IMR-90 (cell line): ENCODE measurements at regions not wholly inside any gene's neighbourhood (a gene's known extent, or its start where the extent isn't known, plus 50 kb on each side); places are given as distances from the start of the nearest gene placed in this dataset.

ENCODE experiments used
- ATAC-seq: fragments of 200-7000 bp; cut with Tn5 transposase; 2 replicates; pipeline ENCODE4 v1.9.1; 2020; ENCODE audit warnings: low read depth, mild to moderate bottlenecking, moderate library complexity
- BruUV-seq: library from RNA; stranded (reverse); fragments of 400-500 nt; replicated peaks from 2 replicates; lab custom pipeline; 2021; lab: Mats Ljungman, UMichigan
- CTCF ChIA-PET: fragments of 300-600 bp; formaldehyde crosslinking; extraction: SDS; loops from one replicate; lab custom pipeline; 2021; ENCODE audit warnings: antibody characterized with exemption; lab: Yijun Ruan, JAX
- POLR2A ChIA-PET: fragments of 300-600 bp; sonication (Branson Sonifier 250); formaldehyde crosslinking; loops from one replicate; lab custom pipeline; 2022; ENCODE audit warnings: antibody characterized with exemption; ENCODE audit not compliant: unreplicated experiment; lab: Charles Lee
- DNase-seq: peaks from one replicate; pipeline ENCODE4 v3.0.0; 2013
- H2AFZ ChIP-seq: replicated peaks from 2 replicates; pipeline ENCODE3; 2013; ENCODE audit warnings: low read length, mild to moderate bottlenecking; ENCODE audit not compliant: poor library complexity
- H2AK5ac ChIP-seq: 2 replicates; pipeline ENCODE4 v1.6.1; 2013; ENCODE audit warnings: low read depth, low read length, inconsistent platforms
- H2AK9ac ChIP-seq: replicated peaks from 2 replicates; pipeline ENCODE3; 2013; ENCODE audit warnings: mild to moderate bottlenecking, low read depth, low read length, moderate library complexity; ENCODE audit not compliant: poor library complexity
- H2BK120ac ChIP-seq: 2 replicates; pipeline ENCODE4 v1.6.1; 2013; ENCODE audit warnings: low read depth, low read length, inconsistent platforms
- H2BK15ac ChIP-seq: 3 replicates; pipeline ENCODE4 v1.6.1; 2013; ENCODE audit warnings: low read depth, low read length, inconsistent platforms
- H2BK20ac ChIP-seq: 2 replicates; pipeline ENCODE4 v1.6.1; 2013; ENCODE audit warnings: low read depth, mild to moderate bottlenecking, inconsistent platforms, low read length, moderate library complexity
- H2BK5ac ChIP-seq: 2 replicates; pipeline ENCODE4 v1.6.1; 2013; ENCODE audit warnings: mild to moderate bottlenecking, low read depth, low read length, inconsistent platforms; ENCODE audit not compliant: poor library complexity, severe bottlenecking
- H3K14ac ChIP-seq: replicated peaks from 2 replicates; pipeline ENCODE4 v1.6.1; 2013; ENCODE audit warnings: low read depth, low read length, inconsistent platforms
- H3K18ac ChIP-seq: 2 replicates; pipeline ENCODE4 v1.6.1; 2013; ENCODE audit warnings: low read depth, low read length, control low read depth
- H3K23ac ChIP-seq: 2 replicates; pipeline ENCODE4 v1.6.1; 2013; ENCODE audit warnings: low read depth, low read length, inconsistent platforms
- H3K27ac ChIP-seq: 2 replicates; pipeline ENCODE4 v1.5.1; 2013; ENCODE audit warnings: mild to moderate bottlenecking, control low read depth, low read length; ENCODE audit not compliant: insufficient read depth
- H3K27me3 ChIP-seq: 2 replicates; pipeline ENCODE4 v1.6.1; 2013; ENCODE audit warnings: low read length; ENCODE audit not compliant: control insufficient read depth, insufficient read depth
- H3K36me3 ChIP-seq: 2 replicates; pipeline ENCODE4 v1.6.1; 2013; ENCODE audit warnings: low read length, mixed read lengths; ENCODE audit not compliant: control insufficient read depth, insufficient read depth
- H3K4ac ChIP-seq: 2 replicates; pipeline ENCODE4 v1.6.1; 2013; ENCODE audit warnings: low read depth, low read length, inconsistent platforms
- H3K4me1 ChIP-seq: 2 replicates; pipeline ENCODE4 v1.6.1; 2013; ENCODE audit warnings: low read length, mixed read lengths; ENCODE audit not compliant: control insufficient read depth, insufficient read depth
- H3K4me2 ChIP-seq: 2 replicates; pipeline ENCODE4 v1.6.1; 2013; ENCODE audit warnings: low read depth, mild to moderate bottlenecking, control low read depth, low read length, moderate library complexity
- H3K4me3 ChIP-seq: 2 replicates; pipeline ENCODE4 v1.5.1; 2013; ENCODE audit warnings: low read depth, mild to moderate bottlenecking, control low read depth, low read length, moderate library complexity; ENCODE audit not compliant: insufficient read depth
- H3K56ac ChIP-seq: 2 replicates; pipeline ENCODE4 v1.6.1; 2013; ENCODE audit warnings: low read length, inconsistent platforms; ENCODE audit not compliant: insufficient read depth; ENCODE audit errors: extremely low read depth
- H3K79me1 ChIP-seq, 2 experiments: 2 replicates each; pipeline ENCODE4 v1.6.1; 2013; ENCODE audit warnings: low read length in 2 of 2, inconsistent platforms in 1 of 2, low read depth in 1 of 2
- H3K9ac ChIP-seq: 2 replicates; pipeline ENCODE4 v1.6.1; 2013; ENCODE audit warnings: low read depth, low read length, control low read depth
- H3K9me1 ChIP-seq: 2 replicates; pipeline ENCODE4 v1.6.1; 2013; ENCODE audit warnings: low read length, inconsistent platforms; ENCODE audit not compliant: insufficient read depth
- H3K9me3 ChIP-seq: 2 replicates; pipeline ENCODE4 v1.6.1; 2013; ENCODE audit warnings: low read length; ENCODE audit not compliant: control insufficient read depth, insufficient read depth
- H4K20me1 ChIP-seq: 2 replicates; pipeline ENCODE4 v1.6.1; 2013; ENCODE audit warnings: low read length, inconsistent platforms; ENCODE audit not compliant: insufficient read depth
- H4K5ac ChIP-seq: 2 replicates; pipeline ENCODE4 v1.6.1; 2013; ENCODE audit warnings: mild to moderate bottlenecking, low read depth, low read length, control low read depth
- H4K8ac ChIP-seq, 2 experiments: 2 replicates each; pipeline ENCODE4 v1.6.1; 2013; ENCODE audit warnings: low read depth in 2 of 2, low read length in 2 of 2, control low read depth in 1 of 2, inconsistent platforms in 1 of 2
- H4K91ac ChIP-seq: 2 replicates; pipeline ENCODE4 v1.6.1; 2013; ENCODE audit warnings: low read depth, low read length, inconsistent platforms; ENCODE audit not compliant: insufficient read depth
- BHLHE40 ChIP-seq: fragments of 150-350 bp; IDR thresholded peaks from 2 replicates; pipeline ENCODE4 v1.6.1; 2016; ENCODE audit warnings: mild to moderate bottlenecking, low read depth, low read length
- CHD1 ChIP-seq: IDR thresholded peaks from 2 replicates; pipeline ENCODE4 v1.6.1; 2012; ENCODE audit warnings: low read depth, low read length, improper control_type of control experiment
- FOS ChIP-seq: fragments of 150-350 bp; IDR thresholded peaks from 2 replicates; pipeline ENCODE4 v1.6.1; 2016; ENCODE audit warnings: low read depth, low read length
- MAFK ChIP-seq: IDR thresholded peaks from 2 replicates; pipeline ENCODE4 v1.6.1; 2012; ENCODE audit warnings: low read depth, low read length, improper control_type of control experiment
- MAZ ChIP-seq: IDR thresholded peaks from 2 replicates; pipeline ENCODE4 v1.6.1; 2012; ENCODE audit warnings: low read depth, mild to moderate bottlenecking, low read length, improper control_type of control experiment, moderate library complexity, borderline replicate concordance
- MXI1 ChIP-seq: IDR thresholded peaks from 2 replicates; pipeline ENCODE4 v1.6.1; 2012; ENCODE audit warnings: low read depth, mild to moderate bottlenecking, low read length, moderate library complexity, borderline replicate concordance
- NFE2L2 ChIP-seq: fragments of 150-350 bp; IDR thresholded peaks from 2 replicates; pipeline ENCODE4 v1.6.1; 2016; ENCODE audit warnings: low read depth, mild to moderate bottlenecking, low read length
- RFX5 ChIP-seq: IDR thresholded peaks from 2 replicates; pipeline ENCODE4 v1.8.0; 2012; ENCODE audit warnings: low read depth, mild to moderate bottlenecking, low read length, moderate library complexity
- WGBS, 2 experiments: methylation state at CpG; one replicate each; pipeline versions ENCODE4 v1.1.5 to v1.1.7; 2013; ENCODE audit warnings: missing lambda C conversion rate in 2 of 2; ENCODE audit not compliant: insufficient read length in 1 of 2; ENCODE audit errors: extremely low coverage in 2 of 2; 5-methylcytosine and 5-hydroxymethylcytosine counted together
- dilution Hi-C: fragments of 300-500 bp; cut with HindIII; formaldehyde crosslinking; loops from one replicate; pipeline ENCODE4 v1.14.3; 2018; ENCODE audit warnings: low sequenced_read_pairs; ENCODE audit not compliant: unreplicated experiment
- in situ Hi-C: fragments of 300-500 bp; cut with MboI; formaldehyde crosslinking; loops from 3 replicates; pipeline ENCODE4 v1.14.3; 2019; ENCODE audit warnings: low sequenced_read_pairs, inconsistent platforms, mixed read lengths
- intact Hi-C: fragments of 100-400 bp; cut with micrococcal nuclease; formaldehyde crosslinking; loops from 2 replicates; pipeline ENCODE4 v1.10.0; 2022

- WGBS, 2 experiments, result no CpG with 5 or more reads among the region's 2 CpGs
- ChIA-PET CTCF (interaction anchor here (0.8 kb wide), 1 partner anchor 315 kb away, joined by 4 read pairs; no protein-coding TSS in a partner anchor), POLR2A (no interaction called here)
- no peak for TF ChIP-seq FOS
- no peak for TF ChIP-seq MXI1
- TF ChIP-seq MAZ, result no peak
- no peak for TF ChIP-seq MAFK
- TF ChIP-seq RFX5, result no peak
- TF ChIP-seq BHLHE40, result no peak
- TF ChIP-seq NFE2L2, result no peak
- no peak for TF ChIP-seq CHD1
- no peak overlapping the region for H3K4ac ChIP-seq
- BruUV-seq, result no TSS peak
- in situ Hi-C loops (no loop called here), intact Hi-C loops (no loop called here), dilution Hi-C loops (no loop called here)
- no peak overlapping the region for H2BK20ac ChIP-seq
- H3K14ac ChIP-seq, result no peak overlapping the region
- no peaks in the 10 kb centered on the region for H3K9me3 ChIP-seq
- no peak overlapping the region for H3K4me2 ChIP-seq
- no peak overlapping the region for H3K9ac ChIP-seq
- H2AK5ac ChIP-seq, result no peak overlapping the region
- H4K5ac ChIP-seq, result no peak overlapping the region
- no peak overlapping the region for H2BK120ac ChIP-seq
- peak; percentile 17 for DNase-seq
- no peaks in the 10 kb centered on the region; the same call in 1 of the 2 replicates for H3K4me1 ChIP-seq
- no peak overlapping the region for H3K27ac ChIP-seq
- H4K8ac ChIP-seq, result no peak overlapping the region
- H2AFZ ChIP-seq, result no peak overlapping the region
- no peak overlapping the region for H4K91ac ChIP-seq
- peak; percentile 62 for ATAC-seq
- no peak overlapping the region for H2BK15ac ChIP-seq
- H3K56ac ChIP-seq, result no peak overlapping the region
- H3K9me1 ChIP-seq, result no peaks in the 10 kb centered on the region
- no peak overlapping the region for H2BK5ac ChIP-seq
- H3K4me3 ChIP-seq, result no peak overlapping the region
- no peak overlapping the region for H2AK9ac ChIP-seq
- H3K27me3 ChIP-seq, result no peaks in the 10 kb centered on the region; the same call in 1 of the 2 replicates
- H3K18ac ChIP-seq, result no peak overlapping the region
- no peaks in the 10 kb centered on the region for H3K79me1 ChIP-seq
- H3K23ac ChIP-seq, result no peak overlapping the region
- no peaks in the 10 kb centered on the region for H3K36me3 ChIP-seq
- no peaks in the 10 kb centered on the region for H4K20me1 ChIP-seq
These were observed 525.1 kb downstream of the LMO7 start for GRCh38 chr13:76160961-76161925.
